Thyroid gland (tissue), 4 donors: ENCODE measurements at regions not wholly inside any gene's neighbourhood (a gene's known extent, or its start where the extent isn't known, plus 50 kb on each side); places are given as distances from the start of the nearest gene placed in this dataset.

Source experiments
- POLR2A ChIP-seq, 2 donors: fragments of 450-650 bp; IDR thresholded peaks; one replicate each; pipeline ENCODE4 v1.6.1; 2017; ENCODE audit warnings: antibody characterized with exemption in 2 of 2, mild to moderate bottlenecking in 2 of 2, moderate library complexity in 1 of 2
- TF ChIP-seq, protein P1 (sequence below), 6 experiments: fragments of 200-600 bp in 3 of 6; fragments of 450-650 bp in 3 of 6; sonication (generic) in 3 of 6; IDR thresholded peaks; one replicate each; pipeline ENCODE4 v1.5.1; 2016 to 2019; ENCODE audit warnings: antibody characterized with exemption in 6 of 6, mild to moderate bottlenecking in 2 of 6, inconsistent platforms in 1 of 6, moderate library complexity in 1 of 6

DNA sequence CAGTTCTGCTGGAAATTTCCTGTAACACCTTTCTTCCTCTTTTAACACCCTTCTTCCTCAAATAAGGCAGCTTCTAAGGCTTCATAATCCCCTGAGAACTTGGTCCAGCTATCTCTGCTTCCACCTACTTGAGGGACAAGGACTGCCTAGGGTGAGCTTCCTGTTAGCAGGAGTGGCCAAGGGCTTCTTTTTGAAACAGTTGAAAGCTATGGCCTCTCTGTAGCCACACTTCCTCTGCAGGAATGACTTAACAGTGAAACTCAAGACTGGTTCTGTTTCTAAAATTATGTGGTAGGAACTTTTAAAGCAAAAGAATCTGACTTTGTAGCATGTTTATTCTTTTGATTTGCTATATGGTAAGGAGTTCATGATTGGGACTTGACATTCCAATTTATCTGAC is 108.5 kb upstream of the WDR1 start:
- TF ChIP-seq POLR2A (IDR thresholded peaks at IDR 0.05): no peak
- TF ChIP-seq, protein P1, sequence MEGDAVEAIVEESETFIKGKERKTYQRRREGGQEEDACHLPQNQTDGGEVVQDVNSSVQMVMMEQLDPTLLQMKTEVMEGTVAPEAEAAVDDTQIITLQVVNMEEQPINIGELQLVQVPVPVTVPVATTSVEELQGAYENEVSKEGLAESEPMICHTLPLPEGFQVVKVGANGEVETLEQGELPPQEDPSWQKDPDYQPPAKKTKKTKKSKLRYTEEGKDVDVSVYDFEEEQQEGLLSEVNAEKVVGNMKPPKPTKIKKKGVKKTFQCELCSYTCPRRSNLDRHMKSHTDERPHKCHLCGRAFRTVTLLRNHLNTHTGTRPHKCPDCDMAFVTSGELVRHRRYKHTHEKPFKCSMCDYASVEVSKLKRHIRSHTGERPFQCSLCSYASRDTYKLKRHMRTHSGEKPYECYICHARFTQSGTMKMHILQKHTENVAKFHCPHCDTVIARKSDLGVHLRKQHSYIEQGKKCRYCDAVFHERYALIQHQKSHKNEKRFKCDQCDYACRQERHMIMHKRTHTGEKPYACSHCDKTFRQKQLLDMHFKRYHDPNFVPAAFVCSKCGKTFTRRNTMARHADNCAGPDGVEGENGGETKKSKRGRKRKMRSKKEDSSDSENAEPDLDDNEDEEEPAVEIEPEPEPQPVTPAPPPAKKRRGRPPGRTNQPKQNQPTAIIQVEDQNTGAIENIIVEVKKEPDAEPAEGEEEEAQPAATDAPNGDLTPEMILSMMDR (IDR thresholded peaks at IDR 0.05): no peak
